OCI-LY1 (cell line): ENCODE measurements at regions not wholly inside any gene's neighbourhood (a gene's known extent, or its start where the extent isn't known, plus 50 kb on each side); places are given as distances from the start of the nearest gene placed in this dataset.

Experiments used
- EZH2 ChIP-seq: fragments of 200-600 bp; sonication (generic), shearing (Covaris generic); IDR thresholded peaks from 2 replicates; pipeline ENCODE4 v1.8.0; 2017; ENCODE audit warnings: borderline replicate concordance, mixed run types, mild to moderate bottlenecking, antibody characterized with exemption, low read length, moderate library complexity, mixed read lengths
- TF ChIP-seq, protein P1 (sequence below): fragments of 200-600 bp; sonication (generic), shearing (Covaris generic); IDR thresholded peaks from 2 replicates; pipeline ENCODE4 v1.5.1; 2017; ENCODE audit warnings: mild to moderate bottlenecking, antibody characterized with exemption, low read length, moderate library complexity, mixed read lengths

DNA sequence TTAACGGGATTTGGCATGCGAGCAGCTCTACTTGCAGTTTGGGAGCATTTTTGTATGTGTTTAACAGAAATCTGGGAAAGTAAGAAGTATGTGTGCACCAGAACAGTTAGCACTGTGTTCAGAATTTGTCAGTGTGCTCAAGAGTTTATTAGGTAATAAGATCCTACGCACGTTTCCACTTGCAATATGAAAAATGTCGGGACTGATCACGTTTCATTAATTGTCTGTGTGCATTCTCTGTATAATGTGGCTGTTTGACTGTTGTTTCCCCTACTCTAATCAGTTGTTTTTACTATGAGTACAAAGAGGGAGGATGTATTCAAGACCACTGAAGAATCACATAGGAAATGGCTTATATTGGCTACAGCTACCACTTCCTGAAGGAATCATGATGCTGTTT, 349.7 kb upstream of the POU3F2 start:
- TF ChIP-seq, protein P1, sequence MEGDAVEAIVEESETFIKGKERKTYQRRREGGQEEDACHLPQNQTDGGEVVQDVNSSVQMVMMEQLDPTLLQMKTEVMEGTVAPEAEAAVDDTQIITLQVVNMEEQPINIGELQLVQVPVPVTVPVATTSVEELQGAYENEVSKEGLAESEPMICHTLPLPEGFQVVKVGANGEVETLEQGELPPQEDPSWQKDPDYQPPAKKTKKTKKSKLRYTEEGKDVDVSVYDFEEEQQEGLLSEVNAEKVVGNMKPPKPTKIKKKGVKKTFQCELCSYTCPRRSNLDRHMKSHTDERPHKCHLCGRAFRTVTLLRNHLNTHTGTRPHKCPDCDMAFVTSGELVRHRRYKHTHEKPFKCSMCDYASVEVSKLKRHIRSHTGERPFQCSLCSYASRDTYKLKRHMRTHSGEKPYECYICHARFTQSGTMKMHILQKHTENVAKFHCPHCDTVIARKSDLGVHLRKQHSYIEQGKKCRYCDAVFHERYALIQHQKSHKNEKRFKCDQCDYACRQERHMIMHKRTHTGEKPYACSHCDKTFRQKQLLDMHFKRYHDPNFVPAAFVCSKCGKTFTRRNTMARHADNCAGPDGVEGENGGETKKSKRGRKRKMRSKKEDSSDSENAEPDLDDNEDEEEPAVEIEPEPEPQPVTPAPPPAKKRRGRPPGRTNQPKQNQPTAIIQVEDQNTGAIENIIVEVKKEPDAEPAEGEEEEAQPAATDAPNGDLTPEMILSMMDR, result no peak
- TF ChIP-seq EZH2, result no peak
